ENCODE measurements at regions not wholly inside any gene's neighbourhood (a gene's known extent, or its start where the extent isn't known, plus 50 kb on each side); places are given as distances from the start of the nearest gene placed in this dataset.

DNA sequence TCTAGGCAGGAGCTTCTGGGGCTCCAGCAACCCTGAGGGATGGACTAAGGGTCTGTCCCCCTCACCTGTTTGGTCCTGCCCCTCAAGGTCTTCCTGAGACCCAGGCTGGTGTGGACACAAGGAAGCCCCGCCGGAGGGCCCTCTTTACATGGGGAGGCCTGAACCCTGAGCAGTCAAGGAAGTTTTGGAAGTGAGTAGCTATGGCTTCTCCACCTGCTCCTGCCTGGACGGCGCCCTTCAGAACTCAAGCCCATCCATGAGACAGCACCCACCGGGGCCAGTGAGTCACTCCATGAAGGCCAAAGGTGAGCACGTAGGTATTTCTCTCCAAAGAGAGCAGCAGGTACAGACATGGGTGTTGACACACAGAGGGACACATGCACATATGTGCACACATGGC is 98.2 kb upstream of the CTDP1 start:
- TF ChIP-seq, protein P1, sequence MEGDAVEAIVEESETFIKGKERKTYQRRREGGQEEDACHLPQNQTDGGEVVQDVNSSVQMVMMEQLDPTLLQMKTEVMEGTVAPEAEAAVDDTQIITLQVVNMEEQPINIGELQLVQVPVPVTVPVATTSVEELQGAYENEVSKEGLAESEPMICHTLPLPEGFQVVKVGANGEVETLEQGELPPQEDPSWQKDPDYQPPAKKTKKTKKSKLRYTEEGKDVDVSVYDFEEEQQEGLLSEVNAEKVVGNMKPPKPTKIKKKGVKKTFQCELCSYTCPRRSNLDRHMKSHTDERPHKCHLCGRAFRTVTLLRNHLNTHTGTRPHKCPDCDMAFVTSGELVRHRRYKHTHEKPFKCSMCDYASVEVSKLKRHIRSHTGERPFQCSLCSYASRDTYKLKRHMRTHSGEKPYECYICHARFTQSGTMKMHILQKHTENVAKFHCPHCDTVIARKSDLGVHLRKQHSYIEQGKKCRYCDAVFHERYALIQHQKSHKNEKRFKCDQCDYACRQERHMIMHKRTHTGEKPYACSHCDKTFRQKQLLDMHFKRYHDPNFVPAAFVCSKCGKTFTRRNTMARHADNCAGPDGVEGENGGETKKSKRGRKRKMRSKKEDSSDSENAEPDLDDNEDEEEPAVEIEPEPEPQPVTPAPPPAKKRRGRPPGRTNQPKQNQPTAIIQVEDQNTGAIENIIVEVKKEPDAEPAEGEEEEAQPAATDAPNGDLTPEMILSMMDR (IDR thresholded peaks at IDR 0.05; ENCODE audit: low read depth, low read length, missing input control): no peak
- TF ChIP-seq FOXA1 (IDR thresholded peaks at IDR 0.05) (no peak), ZBTB33 (IDR thresholded peaks at IDR 0.05) (no peak), NR2F2 (IDR thresholded peaks at IDR 0.05) (no peak), GABPA (IDR thresholded peaks at IDR 0.05 in 1 of 2, conservative IDR thresholded peaks at IDR 0.05 in 1 of 2) (no peak), RAD21 (IDR thresholded peaks at IDR 0.05) (no peak), SP1 (IDR thresholded peaks at IDR 0.05) (no peak), TAF1 (conservative IDR thresholded peaks at IDR 0.05) (no peak), EGR1 (IDR thresholded peaks at IDR 0.05; ENCODE audit: low read depth in 2 of 2) (no peak), HNF4A (conservative IDR thresholded peaks at IDR 0.05) (no peak), YY1 (IDR thresholded peaks at IDR 0.05) (no peak), JUND (IDR thresholded peaks at IDR 0.05) (no peak)
- TF ChIP-seq, protein P2, sequence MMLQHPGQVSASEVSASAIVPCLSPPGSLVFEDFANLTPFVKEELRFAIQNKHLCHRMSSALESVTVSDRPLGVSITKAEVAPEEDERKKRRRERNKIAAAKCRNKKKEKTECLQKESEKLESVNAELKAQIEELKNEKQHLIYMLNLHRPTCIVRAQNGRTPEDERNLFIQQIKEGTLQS (IDR thresholded peaks at IDR 0.05): no peak
- TF ChIP-seq, protein P3, sequence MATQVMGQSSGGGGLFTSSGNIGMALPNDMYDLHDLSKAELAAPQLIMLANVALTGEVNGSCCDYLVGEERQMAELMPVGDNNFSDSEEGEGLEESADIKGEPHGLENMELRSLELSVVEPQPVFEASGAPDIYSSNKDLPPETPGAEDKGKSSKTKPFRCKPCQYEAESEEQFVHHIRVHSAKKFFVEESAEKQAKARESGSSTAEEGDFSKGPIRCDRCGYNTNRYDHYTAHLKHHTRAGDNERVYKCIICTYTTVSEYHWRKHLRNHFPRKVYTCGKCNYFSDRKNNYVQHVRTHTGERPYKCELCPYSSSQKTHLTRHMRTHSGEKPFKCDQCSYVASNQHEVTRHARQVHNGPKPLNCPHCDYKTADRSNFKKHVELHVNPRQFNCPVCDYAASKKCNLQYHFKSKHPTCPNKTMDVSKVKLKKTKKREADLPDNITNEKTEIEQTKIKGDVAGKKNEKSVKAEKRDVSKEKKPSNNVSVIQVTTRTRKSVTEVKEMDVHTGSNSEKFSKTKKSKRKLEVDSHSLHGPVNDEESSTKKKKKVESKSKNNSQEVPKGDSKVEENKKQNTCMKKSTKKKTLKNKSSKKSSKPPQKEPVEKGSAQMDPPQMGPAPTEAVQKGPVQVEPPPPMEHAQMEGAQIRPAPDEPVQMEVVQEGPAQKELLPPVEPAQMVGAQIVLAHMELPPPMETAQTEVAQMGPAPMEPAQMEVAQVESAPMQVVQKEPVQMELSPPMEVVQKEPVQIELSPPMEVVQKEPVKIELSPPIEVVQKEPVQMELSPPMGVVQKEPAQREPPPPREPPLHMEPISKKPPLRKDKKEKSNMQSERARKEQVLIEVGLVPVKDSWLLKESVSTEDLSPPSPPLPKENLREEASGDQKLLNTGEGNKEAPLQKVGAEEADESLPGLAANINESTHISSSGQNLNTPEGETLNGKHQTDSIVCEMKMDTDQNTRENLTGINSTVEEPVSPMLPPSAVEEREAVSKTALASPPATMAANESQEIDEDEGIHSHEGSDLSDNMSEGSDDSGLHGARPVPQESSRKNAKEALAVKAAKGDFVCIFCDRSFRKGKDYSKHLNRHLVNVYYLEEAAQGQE (IDR thresholded peaks at IDR 0.05): no peak

All from liver (tissue), 3 donors.